ENCODE measurements at regions not wholly inside any gene's neighbourhood (a gene's known extent, or its start where the extent isn't known, plus 50 kb on each side); places are given as distances from the start of the nearest gene placed in this dataset.

GRCh38 chr10:6648894-6649720 lies 69.0 kb upstream of the PRKCQ start:
- Histone ChIP-seq H3K9me3 (ENCODE audit: low read depth) (no peaks in the 10 kb centered on the region), H3K9ac (no peak overlapping the region), H3K9me2 (ENCODE audit: insufficient read depth) (no peaks in the 10 kb centered on the region), H3F3A (ENCODE audit: insufficient read depth) (no peaks in the 10 kb centered on the region), H3K4me3 (no peak overlapping the region), H3K4me1 (ENCODE audit: insufficient read depth) (no peaks in the 10 kb centered on the region), H3K36me3 (ENCODE audit: low read depth) (no peaks in the 10 kb centered on the region), H3K79me2 (ENCODE audit: insufficient read depth) (no peaks in the 10 kb centered on the region), H2AFZ (no peak overlapping the region), H3K27me3 (replicated peaks; ENCODE audit: insufficient read depth) (0 out of 2 replicates have a peak, but pooled peaks cover 4% of the 10 kb centered on the region), H3K4me2 (ENCODE audit: unreplicated experiment) (no peak overlapping the region), H4K20me1 (ENCODE audit: insufficient read depth) (no peaks in the 10 kb centered on the region), H3K27ac (no peak overlapping the region)
- no peak for DNase-seq
- 16 to 28% methylated on average over 8 of the region's 8 CpGs for WGBS, 2 experiments (ENCODE audit: low coverage in 1 of 2, low lambda C conversion rate in 2 of 2, missing lambda C conversion rate in 2 of 2)
- in situ Hi-C loops (cut with MboI), result no loop called here
- no peak for TF ChIP-seq EZH2phosphoT487 (IDR thresholded peaks at IDR 0.05; ENCODE audit: insufficient read depth, low read depth)
- TF ChIP-seq EZH2 (IDR thresholded peaks at IDR 0.05; ENCODE audit: insufficient read depth, poor library complexity, severe bottlenecking), result no peak

- Histone ChIP-seq H3K4me3 (no peak overlapping the region), H4K20me1 (ENCODE audit: insufficient read depth) (no peaks in the 10 kb centered on the region), H3K9ac (no peak overlapping the region), H3K36me3 (ENCODE audit: low read depth) (no peaks in the 10 kb centered on the region), H3K27ac (no peak overlapping the region), H3K9me2 (ENCODE audit: insufficient read depth) (no peaks in the 10 kb centered on the region), H3K9me3 (ENCODE audit: low read depth) (no peaks in the 10 kb centered on the region), H3K4me2 (ENCODE audit: unreplicated experiment) (no peak overlapping the region), H3K79me2 (ENCODE audit: insufficient read depth) (no peaks in the 10 kb centered on the region), H3K4me1 (ENCODE audit: insufficient read depth) (no peaks in the 10 kb centered on the region), H2AFZ (no peak overlapping the region), H3K27me3 (replicated peaks; ENCODE audit: insufficient read depth) (peaks cover 4% of the 10 kb centered on the region; the same call in 1 of the 2 replicates), H3F3A (ENCODE audit: insufficient read depth) (no peaks in the 10 kb centered on the region)
- TF ChIP-seq EZH2 (IDR thresholded peaks at IDR 0.05; ENCODE audit: insufficient read depth, poor library complexity, severe bottlenecking) (no peak), EZH2phosphoT487 (IDR thresholded peaks at IDR 0.05; ENCODE audit: insufficient read depth, low read depth) (no peak)
- in situ Hi-C loops (cut with MboI), result no loop called here
- 53 to 54% methylated on average over 13 of the region's 13 CpGs for WGBS, 2 experiments (ENCODE audit: low coverage in 1 of 2, low lambda C conversion rate in 2 of 2, missing lambda C conversion rate in 2 of 2)
- DNase-seq, result peak; percentile 10
Measured at GRCh38 chr10:6647811-6648526, 67.9 kb upstream of the PRKCQ start.

- Histone ChIP-seq H3K9me3 (ENCODE audit: low read depth) (no peaks in the 10 kb centered on the region), H3K79me2 (ENCODE audit: insufficient read depth) (no peaks in the 10 kb centered on the region), H3K9ac (no peak overlapping the region), H3K4me1 (ENCODE audit: insufficient read depth) (no peaks in the 10 kb centered on the region), H3K36me3 (ENCODE audit: low read depth) (no peaks in the 10 kb centered on the region), H2AFZ (no peak overlapping the region), H3K27me3 (replicated peaks; ENCODE audit: insufficient read depth) (peaks cover 10% of the 10 kb centered on the region), H3K4me3 (no peak overlapping the region), H3K27ac (no peak overlapping the region), H4K20me1 (ENCODE audit: insufficient read depth) (no peaks in the 10 kb centered on the region), H3F3A (ENCODE audit: insufficient read depth) (no peaks in the 10 kb centered on the region), H3K4me2 (ENCODE audit: unreplicated experiment) (no peak overlapping the region), H3K9me2 (ENCODE audit: insufficient read depth) (no peaks in the 10 kb centered on the region)
- no peak for TF ChIP-seq EZH2phosphoT487 (IDR thresholded peaks at IDR 0.05; ENCODE audit: insufficient read depth, low read depth)
- no peak for TF ChIP-seq EZH2 (IDR thresholded peaks at IDR 0.05; ENCODE audit: insufficient read depth, poor library complexity, severe bottlenecking)
- in situ Hi-C loops (cut with MboI), result no loop called here
- WGBS, 2 experiments (ENCODE audit: low coverage in 1 of 2, low lambda C conversion rate in 2 of 2, missing lambda C conversion rate in 2 of 2), result 25 to 27% methylated on average over 3 of the region's 3 CpGs
- no peak for DNase-seq
Measured at GRCh38 chr10:6643962-6644361, 63.9 kb upstream of the PRKCQ start.

- Histone ChIP-seq H2AFZ (no peak overlapping the region), H3K27me3 (replicated peaks; ENCODE audit: insufficient read depth) (peaks cover 18% of the 10 kb centered on the region), H3K4me2 (ENCODE audit: unreplicated experiment) (no peak overlapping the region), H3K9me2 (ENCODE audit: insufficient read depth) (no peaks in the 10 kb centered on the region), H3K27ac (no peak overlapping the region), H3K79me2 (ENCODE audit: insufficient read depth) (no peaks in the 10 kb centered on the region), H3K9ac (no peak overlapping the region), H4K20me1 (ENCODE audit: insufficient read depth) (no peaks in the 10 kb centered on the region), H3K9me3 (ENCODE audit: low read depth) (no peaks in the 10 kb centered on the region), H3K36me3 (ENCODE audit: low read depth) (no peaks in the 10 kb centered on the region), H3K4me1 (ENCODE audit: insufficient read depth) (no peaks in the 10 kb centered on the region), H3K4me3 (no peak overlapping the region), H3F3A (ENCODE audit: insufficient read depth) (no peaks in the 10 kb centered on the region)
- in situ Hi-C loops (cut with MboI), result no loop called here
- no peak for DNase-seq
- TF ChIP-seq EZH2phosphoT487 (IDR thresholded peaks at IDR 0.05; ENCODE audit: insufficient read depth, low read depth) (no peak), EZH2 (IDR thresholded peaks at IDR 0.05; ENCODE audit: insufficient read depth, poor library complexity, severe bottlenecking) (no peak)
- 23 to 32% methylated on average over 5 of the region's 5 CpGs for WGBS, 2 experiments (ENCODE audit: low coverage in 1 of 2, low lambda C conversion rate in 2 of 2, missing lambda C conversion rate in 2 of 2)
Measured at GRCh38 chr10:6642876-6643275, 62.8 kb upstream of the PRKCQ start.
